K562 (cell line): ENCODE measurements at regions not wholly inside any gene's neighbourhood (a gene's known extent, or its start where the extent isn't known, plus 50 kb on each side); places are given as distances from the start of the nearest gene placed in this dataset.

Source experiments
- ATAC-seq: fragments of 200-7000 bp; cut with Tn5 transposase; 3 replicates; pipeline ENCODE4 v1.9.1; 2020; ENCODE audit warnings: moderate library complexity
- BruUV-seq: library from RNA; stranded (reverse); fragments of 400-500 nt; replicated peaks from 2 replicates; lab custom pipeline; 2021; lab: Mats Ljungman, UMichigan
- CTCF ChIA-PET: fragments of 300-600 bp; formaldehyde crosslinking; extraction: SDS; loops from one replicate; lab custom pipeline; 2021; ENCODE audit warnings: low intra/inter-chr PET ratio; lab: Yijun Ruan, JAX
- POLR2A ChIA-PET: fragments of 300-600, 350-650 bp; sonication (Branson Sonifier 250); formaldehyde crosslinking; extraction: SDS; loops from one replicate; lab custom pipeline; 2021; ENCODE audit warnings: antibody characterized with exemption, inconsistent platforms; lab: Yijun Ruan, JAX
- DNase-seq, 4 experiments: peaks; one replicate each; pipeline versions ENCODE4 v3.0.0 to v3.0.0-alpha.2; 2011 to 2018; ENCODE audit warnings: low spot score in 3 of 4, mixed read lengths in 3 of 4; ENCODE audit errors: extremely low read depth in 1 of 4
- FAIRE-seq: peaks from 2 replicates; lab custom pipeline; 2011; peaks lifted over from hg19 to GRCh38; lab: Jason Lieb, UNC
- H2AFZ ChIP-seq: 2 replicates; pipeline ENCODE4 v1.6.0; 2011; ENCODE audit warnings: low read depth, low read length, control low read depth, inconsistent platforms
- H3K27ac ChIP-seq: fragments of 200-600 bp; 3 replicates; pipeline ENCODE4 v1.8.0; 2011; ENCODE audit warnings: low read depth, mild to moderate bottlenecking, control low read depth, inconsistent platforms, low read length, moderate library complexity, mixed read lengths; ENCODE audit errors: extremely low read depth
- H3K27me3 ChIP-seq, 2 experiments: fragments of 300-600 bp in 1 of 2; 2 replicates in 1 of 2; 3 replicates in 1 of 2; pipeline versions ENCODE4 v1.6.0 to v1.8.0; 2011; ENCODE audit warnings: inconsistent platforms in 2 of 2, low read length in 2 of 2, mild to moderate bottlenecking in 1 of 2, mixed read lengths in 1 of 2, moderate library complexity in 1 of 2; ENCODE audit not compliant: control insufficient read depth in 2 of 2, insufficient read depth in 2 of 2
- H3K36me3 ChIP-seq: fragments of 300-600 bp; 3 replicates; pipeline ENCODE4 v1.8.0; 2011; ENCODE audit warnings: mild to moderate bottlenecking, low read length, inconsistent platforms; ENCODE audit not compliant: control insufficient read depth, insufficient read depth
- H3K4me1 ChIP-seq, 2 experiments: fragments of 200-600 bp in 1 of 2; replicated peaks in 1 of 2; 2 replicates in 1 of 2; 3 replicates in 1 of 2; pipeline versions ENCODE4 v1.5.1 to v1.8.0; 2011; ENCODE audit warnings: inconsistent platforms in 2 of 2, low read length in 2 of 2, mild to moderate bottlenecking in 1 of 2, mixed read lengths in 1 of 2, moderate library complexity in 1 of 2; ENCODE audit not compliant: control insufficient read depth in 2 of 2, insufficient read depth in 2 of 2
- H3K4me2 ChIP-seq: 2 replicates; pipeline ENCODE4 v1.6.1; 2011; ENCODE audit warnings: low read length, control low read depth, inconsistent platforms, mixed read lengths; ENCODE audit not compliant: insufficient read depth
- H3K4me3 ChIP-seq: fragments of 200-600 bp; sonication (generic), shearing (Covaris generic); 2 replicates; pipeline ENCODE4 v1.5.1; 2016; ENCODE audit warnings: control low read depth, inconsistent platforms
- H3K79me2 ChIP-seq: fragments of 200-600 bp; 3 replicates; pipeline ENCODE4 v1.8.0; 2011; ENCODE audit warnings: low read length, inconsistent platforms; ENCODE audit not compliant: control insufficient read depth, insufficient read depth
- H3K9ac ChIP-seq, 2 experiments: 2 replicates each; pipeline versions ENCODE4 v1.6.0 to v1.6.1; 2011; ENCODE audit warnings: low read depth in 2 of 2, low read length in 2 of 2, control low read depth in 1 of 2, inconsistent platforms in 1 of 2, mild to moderate bottlenecking in 1 of 2, mixed read lengths in 1 of 2; ENCODE audit not compliant: insufficient read depth in 1 of 2
- H3K9me1 ChIP-seq: one replicate; pipeline ENCODE4 v1.6.0; 2011; ENCODE audit warnings: inconsistent platforms, mild to moderate bottlenecking, low read length, moderate library complexity; ENCODE audit not compliant: control insufficient read depth, insufficient read depth
- H3K9me3 ChIP-seq: replicated peaks from 2 replicates; pipeline ENCODE4 v1.5.1; 2011; ENCODE audit warnings: low read depth, low read length, inconsistent platforms; ENCODE audit not compliant: control insufficient read depth, insufficient read depth
- H4K20me1 ChIP-seq: replicated peaks from 2 replicates; pipeline ENCODE4 v1.6.1; 2011; ENCODE audit warnings: low read length, inconsistent platforms, mixed read lengths; ENCODE audit not compliant: control insufficient read depth, insufficient read depth
- ATF4 ChIP-seq: fragments of 450-650 bp; formaldehyde crosslinking; IDR thresholded peaks from 2 replicates; pipeline ENCODE4 v1.4.0; 2022; ENCODE audit warnings: mild to moderate bottlenecking, moderate library complexity
- E2F8 ChIP-seq: fragments of 450-650 bp; IDR thresholded peaks from 2 replicates; pipeline ENCODE4 v1.7.1; 2018; ENCODE audit warnings: mild to moderate bottlenecking, low read depth; ENCODE audit not compliant: partially characterized antibody
- FOXA3 ChIP-seq, 2 experiments: fragments of 450-650 bp in 1 of 2; sonication (generic) in 1 of 2; formaldehyde crosslinking; IDR thresholded peaks in 1 of 2; conservative IDR thresholded peaks in 1 of 2; 2 replicates each; pipeline versions ENCODE4 v1.4.0 to v1.8.0; 2020 to 2022; ENCODE audit warnings: mild to moderate bottlenecking in 2 of 2, missing genetic modification reagents in 1 of 2
- MAZ ChIP-seq, 2 experiments: fragments of 450-650 bp in 1 of 2; sonication (generic) in 1 of 2; formaldehyde crosslinking; IDR thresholded peaks in 1 of 2; conservative IDR thresholded peaks in 1 of 2; 2 replicates each; pipeline versions ENCODE4 v1.4.0 to v1.5.0; 2020; ENCODE audit warnings: mild to moderate bottlenecking in 1 of 2, missing genetic modification reagents in 1 of 2
- MBD2 ChIP-seq: sonication (generic); IDR thresholded peaks from 2 replicates; pipeline ENCODE4 v1.6.1; 2016; ENCODE audit warnings: low read depth, borderline replicate concordance
- MCM3 ChIP-seq: fragments of 450-650 bp; IDR thresholded peaks from 2 replicates; pipeline ENCODE4 v1.6.1; 2016
- MTA2 ChIP-seq: fragments of 450-650 bp; IDR thresholded peaks from 2 replicates; pipeline ENCODE4 v1.6.1; 2016; ENCODE audit warnings: low read depth
- NFE2L1 ChIP-seq: fragments of 450-650 bp; IDR thresholded peaks from 2 replicates; pipeline ENCODE4 v1.6.1; 2016; ENCODE audit warnings: missing genetic modification characterization, low read depth, mild to moderate bottlenecking, missing compliant biosample characterization, moderate library complexity, borderline replicate concordance
- NFRKB ChIP-seq: fragments of 450-650 bp; IDR thresholded peaks from 2 replicates; pipeline ENCODE4 v1.6.1; 2016; ENCODE audit warnings: low read depth
- SRF ChIP-seq, 2 experiments: fragments of 250-450, 450-650 bp in 1 of 2; sonication (Bioruptor Pico) in 1 of 2; sonication (generic) in 1 of 2; formaldehyde crosslinking; IDR thresholded peaks; 2 replicates each; pipeline versions ENCODE4 v1.5.0 to v1.5.1; 2020 to 2022; ENCODE audit warnings: mild to moderate bottlenecking in 1 of 2, missing genetic modification reagents in 1 of 2
- XRCC4 ChIP-seq: IDR thresholded peaks from one replicate; pipeline ENCODE4 v1.6.1; 2011; ENCODE audit not compliant: insufficient read depth, insufficient read length; ENCODE audit errors: extremely low read depth
- ZBTB49 ChIP-seq: sonication (generic); formaldehyde crosslinking; IDR thresholded peaks from 2 replicates; pipeline ENCODE4 v1.8.0; 2022; ENCODE audit warnings: missing genetic modification reagents, mild to moderate bottlenecking, borderline replicate concordance
- ZNF311 ChIP-seq: fragments of 250-450 bp; sonication (Bioruptor Pico); IDR thresholded peaks from 2 replicates; pipeline ENCODE4 v1.4.0; 2020; ENCODE audit warnings: mild to moderate bottlenecking, moderate library complexity
- WGBS: fragments of 100-300 bp; shearing (Covaris generic); methylation state at CpG from one replicate; pipeline ENCODE4 v1.1.6; 2016; ENCODE audit warnings: low coverage, mixed read lengths; ENCODE audit not compliant: insufficient coverage; ENCODE audit errors: missing lambda C conversion rate; 5-methylcytosine and 5-hydroxymethylcytosine counted together
- in situ Hi-C: fragments of 300-500 bp; cut with MboI; formaldehyde crosslinking; loops from 4 replicates; pipeline ENCODE4 v1.15.0; 2018; ENCODE audit warnings: inconsistent platforms, mixed read lengths
- intact Hi-C: fragments of 100-400 bp; cut with micrococcal nuclease; formaldehyde crosslinking; loops from 2 replicates; pipeline ENCODE4 v1.14.2; 2022

GRCh38 chr22:20650294-20651207 lies 123.4 kb upstream of the SERPIND1 start:
- 10% methylated on average over 13 of the region's 13 CpGs for WGBS
- Histone ChIP-seq H3K79me2 (no peaks in the 10 kb centered on the region), H3K9ac (no peak overlapping the region), H3K27me3 (peaks cover 49 to 75% of the 10 kb centered on the region in 2 experiments; a peak in 4 of 5 replicates), H3K9me3 (no peaks in the 10 kb centered on the region), H3K27ac (no peak overlapping the region), H3K9me1 (peaks cover 5% of the 10 kb centered on the region), H3K36me3 (peaks cover 8% of the 10 kb centered on the region; the same call in 1 of the 3 replicates), H3K4me3 (no peak overlapping the region), H3K4me1 (peaks cover 0 to 9% of the 10 kb centered on the region in 2 experiments; a peak in 3 of 5 replicates), H2AFZ (no peak overlapping the region), H3K4me2 (no peak overlapping the region), H4K20me1 (peaks cover 22% of the 10 kb centered on the region; the same call in 1 of the 2 replicates)
- ATAC-seq (no peak), DNase-seq (peak in 3 of 4 experiments; percentile 29 to 37 (median 37)), FAIRE-seq (no peak)
- no TSS peak for BruUV-seq
- ChIA-PET CTCF (no interaction called here), POLR2A (interaction anchor here (0.5 to 1.7 kb wide), 12 partner anchors 13 to 459 kb away, joined by 3 to 7 read pairs (median 3); no protein-coding TSS in a partner anchor)
- intact Hi-C loops = no loop called here
- in situ Hi-C loops = no loop called here
- no peak for TF ChIP-seq ZNF311 (CRISPR knock-in tag)
- no peak; the same call in 1 of the 2 replicates for TF ChIP-seq ZBTB49
- no peak for TF ChIP-seq MBD2
- TF ChIP-seq MCM3 = 0 out of 2 replicates have a peak, but pooled peaks have one; percentile 62
- peak; percentile 32; the same call in 1 of the 2 replicates for TF ChIP-seq ATF4 (CRISPR knock-in tag)
- TF ChIP-seq XRCC4 = no peak
- TF ChIP-seq E2F8 = no peak
- 0 out of 4 replicates have a peak, but pooled peaks of 1 of the 2 experiments have one; percentile 64 for TF ChIP-seq FOXA3 (CRISPR knock-in tag; conservative IDR thresholded peaks at IDR 0.05 in 1 of 2, IDR thresholded peaks at IDR 0.05 in 1 of 2)
- no peak for TF ChIP-seq SRF (CRISPR knock-in tag; IDR thresholded peaks at IDR 0.05)
- no peak for TF ChIP-seq NFRKB
- 0 out of 4 replicates have a peak, but pooled peaks of 1 of the 2 experiments have one; percentile 15 for TF ChIP-seq MAZ (CRISPR knock-in tag; conservative IDR thresholded peaks at IDR 0.05 in 1 of 2, IDR thresholded peaks at IDR 0.05 in 1 of 2)
- no peak for TF ChIP-seq MTA2
- 0 out of 2 replicates have a peak, but pooled peaks have one; percentile 0 for TF ChIP-seq NFE2L1 (tag)
